GM23338 (cell line): ENCODE measurements at regions not wholly inside any gene's neighbourhood (a gene's known extent, or its start where the extent isn't known, plus 50 kb on each side); places are given as distances from the start of the nearest gene placed in this dataset.

ENCODE experiments used
- CREB1 ChIP-seq: fragments of 250-450 bp; sonication (Bioruptor Pico); IDR thresholded peaks from 2 replicates; pipeline ENCODE4 v1.5.0; 2020; ENCODE audit warnings: low read depth, mild to moderate bottlenecking, moderate library complexity
- POLR2AphosphoS5 ChIP-seq: IDR thresholded peaks from 2 replicates; pipeline ENCODE4 v1.6.1; 2016; ENCODE audit warnings: antibody characterized with exemption, low read depth
- ZNF331 ChIP-seq: fragments of 250-450 bp; sonication (Bioruptor Pico); IDR thresholded peaks from 2 replicates; pipeline ENCODE4 v1.5.0; 2020; ENCODE audit warnings: low read depth, mild to moderate bottlenecking, moderate library complexity
- TF ChIP-seq, protein P1 (sequence below), 2 experiments: fragments of 200-600 bp in 1 of 2; sonication (generic) in 1 of 2; conservative IDR thresholded peaks; 2 replicates each; pipeline versions ENCODE4 v1.5.1 to v1.6.1; 2016 to 2017; ENCODE audit warnings: antibody characterized with exemption in 2 of 2, low read depth in 2 of 2, mild to moderate bottlenecking in 2 of 2, moderate library complexity in 1 of 2

DNA sequence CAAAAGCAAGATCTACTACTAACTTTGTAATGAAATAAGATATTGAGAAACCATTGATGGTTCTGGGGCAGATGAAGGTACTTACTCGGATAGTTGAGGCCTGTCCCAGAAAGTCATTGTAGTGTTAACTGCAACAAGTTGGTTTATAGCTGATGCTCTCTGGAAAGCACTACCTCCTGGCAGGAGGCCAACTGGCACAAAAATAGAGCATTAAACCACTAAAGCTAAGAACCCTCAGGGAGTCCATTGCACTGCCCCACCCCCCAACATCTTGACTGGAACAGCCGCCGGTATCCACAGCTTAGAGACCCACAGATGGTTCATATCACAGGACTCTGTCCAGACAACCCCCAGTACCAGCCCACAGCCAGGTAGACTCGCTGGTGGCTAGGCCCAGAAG lies 552.5 kb upstream of the CRIM1 start:
- TF ChIP-seq ZNF331 (CRISPR knock-in tag) (no peak), CREB1 (CRISPR knock-in tag) (no peak), POLR2AphosphoS5 (no peak)
- TF ChIP-seq, protein P1, sequence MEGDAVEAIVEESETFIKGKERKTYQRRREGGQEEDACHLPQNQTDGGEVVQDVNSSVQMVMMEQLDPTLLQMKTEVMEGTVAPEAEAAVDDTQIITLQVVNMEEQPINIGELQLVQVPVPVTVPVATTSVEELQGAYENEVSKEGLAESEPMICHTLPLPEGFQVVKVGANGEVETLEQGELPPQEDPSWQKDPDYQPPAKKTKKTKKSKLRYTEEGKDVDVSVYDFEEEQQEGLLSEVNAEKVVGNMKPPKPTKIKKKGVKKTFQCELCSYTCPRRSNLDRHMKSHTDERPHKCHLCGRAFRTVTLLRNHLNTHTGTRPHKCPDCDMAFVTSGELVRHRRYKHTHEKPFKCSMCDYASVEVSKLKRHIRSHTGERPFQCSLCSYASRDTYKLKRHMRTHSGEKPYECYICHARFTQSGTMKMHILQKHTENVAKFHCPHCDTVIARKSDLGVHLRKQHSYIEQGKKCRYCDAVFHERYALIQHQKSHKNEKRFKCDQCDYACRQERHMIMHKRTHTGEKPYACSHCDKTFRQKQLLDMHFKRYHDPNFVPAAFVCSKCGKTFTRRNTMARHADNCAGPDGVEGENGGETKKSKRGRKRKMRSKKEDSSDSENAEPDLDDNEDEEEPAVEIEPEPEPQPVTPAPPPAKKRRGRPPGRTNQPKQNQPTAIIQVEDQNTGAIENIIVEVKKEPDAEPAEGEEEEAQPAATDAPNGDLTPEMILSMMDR (conservative IDR thresholded peaks at IDR 0.05; ENCODE audit: low read depth in 2 of 2) = no peak
